Inflammatory macrophage treated with lipopolysaccharide for 4 hours (primary cell): ENCODE measurements at regions not wholly inside any gene's neighbourhood (a gene's known extent, or its start where the extent isn't known, plus 50 kb on each side); places are given as distances from the start of the nearest gene placed in this dataset.

Source experiments
- DNase-seq: peaks from one replicate; pipeline ENCODE4 v3.0.0-alpha.2; 2020

DNA sequence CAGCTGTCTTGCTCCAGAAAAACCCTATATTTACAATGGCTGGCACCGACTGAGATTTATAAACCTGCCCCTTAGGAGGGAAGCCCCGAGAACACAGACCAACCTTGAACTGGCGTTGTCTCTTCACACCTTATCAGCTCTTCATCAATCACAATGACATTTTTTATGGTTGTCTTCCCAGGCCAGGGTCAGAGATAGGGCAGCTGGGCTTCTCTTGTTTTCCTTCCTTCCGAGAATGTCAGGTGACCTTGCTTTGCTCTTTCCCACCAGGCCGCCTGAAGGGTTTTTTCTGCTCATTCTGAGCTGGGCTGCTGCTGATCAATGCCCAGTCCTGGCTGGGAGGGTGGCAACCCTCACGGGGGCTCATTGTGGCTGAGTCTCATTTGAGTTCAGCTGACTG is 619.1 kb downstream of the CCDC171 start:
- DNase-seq = no peak

DNA sequence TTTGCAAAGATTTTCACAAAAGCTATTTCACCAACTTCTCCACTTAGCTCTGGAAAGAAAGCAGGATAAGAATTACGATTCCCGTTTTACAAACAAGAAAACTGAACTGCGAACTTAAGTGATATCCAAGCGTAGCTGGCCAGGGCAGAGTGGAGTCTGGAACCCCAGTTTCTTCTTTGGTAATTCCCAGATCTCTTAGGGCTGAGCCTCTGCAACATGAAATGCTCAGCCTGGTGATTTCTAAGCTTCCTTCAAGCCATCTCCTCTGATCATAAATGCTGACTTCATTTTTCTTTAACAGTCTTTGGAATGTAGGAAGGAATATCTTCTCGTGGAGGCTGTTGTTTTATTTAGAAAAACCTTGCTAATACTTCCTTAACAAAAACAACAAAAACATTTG is 620.0 kb downstream of the CCDC171 start:
- no peak for DNase-seq

DNA sequence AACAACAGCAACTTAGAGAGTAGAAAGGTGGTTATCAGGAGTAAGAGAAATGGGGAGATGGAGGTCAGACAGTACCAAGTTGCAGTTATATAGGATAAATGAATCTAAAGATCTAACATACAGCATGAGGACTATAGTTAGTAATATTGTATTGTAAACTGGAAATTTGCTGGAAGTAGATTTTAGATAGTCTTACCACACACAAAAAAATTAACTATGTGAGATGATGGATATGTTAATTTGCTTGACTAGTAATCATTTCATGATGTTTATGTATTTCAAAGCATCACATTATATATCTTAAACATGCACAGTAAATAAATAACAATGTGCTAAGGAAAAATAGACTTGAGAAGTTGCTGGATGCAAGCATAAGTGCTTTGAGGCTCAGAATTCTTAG is 622.1 kb downstream of the CCDC171 start:
- DNase-seq = no peak

DNA sequence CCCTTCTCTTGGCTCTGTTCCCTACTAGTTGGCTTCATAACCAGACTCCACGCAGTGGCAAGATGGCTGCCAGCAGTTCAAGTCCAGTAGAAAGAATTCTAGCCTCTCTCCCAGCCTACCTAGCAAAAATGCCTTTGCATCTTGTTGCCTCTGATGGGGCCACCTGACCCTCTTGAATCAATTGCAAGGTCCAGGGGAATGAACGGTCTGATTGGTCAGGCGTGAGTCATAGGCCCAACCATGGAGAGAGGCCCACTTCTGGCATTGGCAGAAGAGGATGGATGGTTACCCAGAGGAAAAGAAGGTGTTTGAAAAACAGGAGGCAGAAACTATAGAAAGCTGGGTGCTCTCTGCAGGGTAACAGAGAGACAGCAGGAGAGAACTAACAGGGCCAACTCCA is 622.6 kb downstream of the CCDC171 start:
- no peak for DNase-seq

DNA sequence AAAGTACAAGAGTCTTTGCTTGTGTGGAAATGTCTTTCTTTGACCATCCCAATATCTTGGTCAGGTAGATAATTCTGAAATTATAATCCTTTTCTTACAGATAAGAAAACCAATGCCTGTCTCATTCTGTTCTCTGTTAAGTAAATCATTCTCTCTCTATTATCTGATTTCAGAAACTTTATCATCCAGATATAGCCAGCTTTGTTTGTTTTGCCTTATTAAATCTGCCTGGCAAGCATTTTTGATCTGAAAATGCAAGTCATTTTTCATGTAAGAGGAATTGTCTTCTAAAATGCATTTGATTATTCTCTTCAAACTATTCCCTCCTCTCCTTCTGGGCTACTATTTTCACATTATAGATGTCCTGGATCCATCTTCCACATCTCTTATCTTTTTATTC is 625.5 kb downstream of the CCDC171 start:
- DNase-seq = no peak

DNA sequence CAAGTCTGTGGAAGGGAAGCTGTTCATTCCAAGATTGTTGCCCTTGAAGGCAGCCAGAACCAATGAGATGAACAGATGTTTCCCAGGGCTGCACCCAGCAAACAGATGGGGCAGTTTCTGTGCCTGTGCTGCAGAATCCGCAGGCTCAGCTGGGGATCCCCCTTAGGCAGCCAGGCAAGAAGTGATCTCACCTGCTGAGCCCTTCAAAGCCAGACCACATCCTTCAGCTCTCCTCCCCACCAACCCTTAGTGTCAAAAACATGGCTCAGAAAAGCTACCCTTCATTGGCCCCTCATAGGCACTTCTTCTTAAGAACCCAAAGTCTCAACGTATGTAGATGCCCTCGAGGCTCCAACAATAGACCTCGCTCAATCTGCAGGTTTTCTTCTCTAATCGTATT is 626.7 kb downstream of the CCDC171 start:
- no peak for DNase-seq

DNA sequence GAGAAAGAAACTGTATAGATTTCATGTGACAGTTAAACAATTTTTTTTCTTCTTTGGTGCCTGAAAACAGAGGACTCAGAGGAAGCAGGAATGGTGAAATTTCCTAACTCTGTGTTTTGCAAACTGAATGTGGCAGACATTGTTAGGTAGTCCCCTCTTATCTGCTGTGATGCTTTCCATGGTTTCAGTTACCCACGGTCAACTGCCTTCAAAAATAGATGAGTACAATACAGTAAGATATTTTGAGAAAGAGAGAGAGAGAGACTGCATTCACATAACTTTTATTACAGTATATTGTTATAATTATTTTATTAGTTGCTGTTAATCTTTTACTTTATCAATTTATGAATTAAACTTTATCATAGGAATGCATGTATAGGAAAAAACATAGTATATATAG is 627.2 kb downstream of the CCDC171 start:
- DNase-seq = no peak

DNA sequence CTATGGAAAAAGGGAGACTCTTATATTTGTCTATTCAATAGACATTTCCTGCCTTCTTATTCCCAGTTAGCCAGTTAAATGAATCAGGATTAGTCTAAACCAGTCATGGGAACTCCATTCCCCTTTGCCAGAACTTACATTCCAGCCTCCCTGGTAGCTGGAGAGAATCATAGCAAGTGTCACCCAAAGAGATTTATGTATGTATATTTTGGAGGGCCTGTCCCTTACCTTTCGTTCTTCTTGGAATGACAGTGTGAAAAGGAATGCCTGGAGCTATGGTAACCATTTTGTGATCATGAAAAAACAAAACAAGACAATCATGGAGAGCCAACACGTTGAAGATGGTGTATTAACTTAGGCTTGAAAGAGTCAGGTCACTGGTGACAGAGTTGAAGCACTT is 627.7 kb downstream of the CCDC171 start:
- DNase-seq = no peak

DNA sequence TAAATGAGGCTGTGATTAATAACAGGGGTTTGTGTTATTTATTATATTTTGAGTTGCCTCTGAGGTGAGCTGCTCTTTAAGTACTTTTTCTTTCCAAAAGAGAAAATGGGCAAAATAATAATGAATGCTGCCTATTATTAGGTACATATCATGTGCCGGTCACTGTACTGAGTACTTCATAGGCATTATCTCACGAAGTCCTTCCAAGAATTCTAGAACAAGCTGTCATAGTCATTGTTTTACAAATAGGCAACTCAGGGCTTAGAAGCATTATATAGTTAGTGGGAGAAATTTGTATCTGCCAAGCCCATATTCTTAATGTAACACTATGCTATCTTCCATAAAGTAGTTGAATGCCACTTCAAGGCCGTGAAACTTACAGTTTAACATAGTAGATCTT is 628.7 kb downstream of the CCDC171 start:
- no peak for DNase-seq

DNA sequence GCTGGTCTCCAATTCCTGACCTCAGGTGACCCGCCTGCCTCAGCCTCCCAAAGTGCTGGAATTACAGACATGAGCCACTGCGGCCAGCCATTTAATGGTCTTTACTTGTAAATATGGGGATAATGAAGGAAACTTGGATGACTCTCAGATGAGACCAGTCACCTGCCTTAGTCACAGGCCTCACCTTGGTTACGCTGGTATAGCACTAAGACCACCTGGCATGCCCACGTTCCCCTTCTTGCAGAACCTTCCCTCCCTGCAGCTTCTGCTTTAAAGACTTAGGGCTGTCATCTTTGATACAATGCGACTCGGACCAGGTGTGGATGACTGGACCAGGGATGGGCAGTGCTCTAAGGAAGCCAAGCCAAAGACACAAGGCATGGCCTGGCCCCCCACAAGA is 629.9 kb downstream of the CCDC171 start:
- DNase-seq = no peak

DNA sequence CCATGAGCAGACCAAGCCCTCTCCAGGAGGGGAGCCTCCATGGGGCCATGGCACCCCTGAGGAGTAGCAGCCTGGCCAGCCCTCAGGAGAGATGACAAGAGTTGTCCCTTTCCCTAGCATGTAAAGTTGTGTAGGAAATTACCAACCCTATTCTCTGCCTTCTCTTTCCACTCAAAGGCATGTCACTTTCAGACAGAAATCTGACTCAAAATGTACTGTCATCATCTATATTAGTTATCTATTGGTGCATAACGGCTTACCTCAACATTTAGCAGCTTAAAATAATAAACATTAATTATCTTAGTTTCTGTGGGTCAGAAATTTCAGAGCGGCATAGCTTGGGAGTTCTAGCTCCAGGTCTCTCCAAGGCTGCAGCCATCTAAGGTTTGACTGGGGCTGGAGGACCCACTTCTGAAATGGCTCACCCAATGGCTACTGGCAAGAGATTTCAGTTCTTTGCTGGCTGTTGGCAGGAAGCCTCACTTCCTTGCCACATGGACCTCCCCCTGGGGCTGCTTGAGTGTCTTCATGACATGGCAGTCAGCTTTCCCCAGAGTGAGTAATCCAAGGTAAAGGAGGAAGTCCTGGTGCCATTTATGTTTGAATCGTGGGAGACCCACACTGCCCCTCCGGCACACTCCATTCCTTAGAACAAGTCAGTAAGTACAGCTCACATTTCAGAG is 632.3 kb downstream of the CCDC171 start:
- DNase-seq = no peak

DNA sequence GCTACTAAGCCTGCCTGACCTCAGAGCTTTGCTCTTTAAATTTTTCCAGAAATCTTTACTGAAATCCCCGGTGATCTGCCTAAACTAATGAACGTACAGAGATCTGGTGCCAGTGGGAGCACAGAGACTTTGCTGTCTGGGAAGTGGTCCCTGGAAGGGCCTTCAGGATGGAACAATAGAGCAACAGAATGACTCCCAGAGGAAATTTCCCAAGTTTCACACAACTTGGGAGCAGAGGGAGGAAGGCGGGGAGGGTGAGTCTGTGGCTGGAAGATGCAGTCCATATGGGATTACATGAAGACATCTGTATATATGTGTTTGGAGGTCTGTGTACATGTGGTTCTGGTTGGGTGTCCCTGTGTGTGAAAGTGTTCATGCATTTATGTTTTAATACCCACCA is 638.3 kb downstream of the CCDC171 start:
- no peak for DNase-seq

DNA sequence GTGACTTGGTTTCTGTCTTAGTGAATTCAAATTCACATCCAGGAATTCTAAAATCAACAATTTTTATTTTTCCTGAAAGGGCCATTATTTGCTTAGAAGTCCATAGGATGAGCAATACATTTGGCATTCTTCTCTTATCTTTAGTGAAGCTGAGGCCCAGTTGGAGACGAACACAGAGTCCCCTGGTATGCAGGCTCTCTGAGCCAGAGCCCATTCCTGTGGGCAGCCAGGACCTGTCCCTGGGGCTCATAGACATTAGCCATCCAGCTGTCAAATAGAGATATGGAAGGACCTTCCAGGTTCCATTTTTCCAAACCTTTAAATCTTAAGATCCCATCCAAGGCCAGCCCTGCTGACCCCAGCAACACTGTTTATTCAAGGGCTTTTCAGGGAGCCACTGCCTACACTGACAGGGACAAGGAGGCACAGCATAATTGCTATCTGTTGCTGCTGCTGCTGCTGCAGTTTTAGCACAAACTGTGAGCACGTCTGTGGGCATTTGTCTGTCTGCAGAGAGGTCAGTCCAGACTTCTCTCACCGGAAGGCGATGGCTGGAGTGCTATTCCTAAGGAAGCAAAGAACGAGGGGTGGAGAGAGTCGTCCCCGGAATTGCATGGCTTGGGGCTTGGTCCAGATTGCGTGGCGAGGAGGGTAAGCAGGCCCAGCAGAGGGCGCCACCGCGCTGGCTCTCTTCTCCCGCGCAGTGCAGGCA is 639.0 kb downstream of the CCDC171 start:
- peak; percentile 38 for DNase-seq

DNA sequence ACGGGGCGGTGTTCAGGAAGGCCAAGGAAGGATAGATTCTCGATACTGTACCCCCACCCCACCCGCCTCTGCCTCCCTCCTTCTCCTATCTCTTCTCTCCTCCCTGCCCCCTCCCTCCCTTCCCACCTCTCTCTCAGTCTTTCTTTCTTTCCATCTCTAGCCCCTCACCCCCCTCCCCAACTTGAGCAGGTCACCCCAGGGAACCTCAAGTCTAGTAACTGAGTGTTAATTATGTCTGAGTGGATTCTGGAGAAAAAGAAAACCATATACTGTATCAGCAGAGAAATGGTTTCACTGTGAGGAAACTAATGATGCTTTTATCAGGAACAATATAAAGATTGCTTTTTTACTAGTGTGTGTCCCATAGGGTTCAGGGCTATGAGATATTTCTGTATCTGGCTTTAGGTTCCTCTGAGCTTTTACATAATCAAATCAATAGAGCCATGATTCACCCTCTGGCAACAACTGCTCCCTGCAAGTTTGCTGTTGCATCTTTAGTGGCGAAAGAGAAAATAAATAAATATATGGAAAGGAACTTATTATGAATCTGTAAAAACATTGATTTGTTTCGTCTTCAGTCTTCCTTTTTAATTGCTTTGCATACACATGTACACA is 639.7 kb downstream of the CCDC171 start:
- DNase-seq = no peak

DNA sequence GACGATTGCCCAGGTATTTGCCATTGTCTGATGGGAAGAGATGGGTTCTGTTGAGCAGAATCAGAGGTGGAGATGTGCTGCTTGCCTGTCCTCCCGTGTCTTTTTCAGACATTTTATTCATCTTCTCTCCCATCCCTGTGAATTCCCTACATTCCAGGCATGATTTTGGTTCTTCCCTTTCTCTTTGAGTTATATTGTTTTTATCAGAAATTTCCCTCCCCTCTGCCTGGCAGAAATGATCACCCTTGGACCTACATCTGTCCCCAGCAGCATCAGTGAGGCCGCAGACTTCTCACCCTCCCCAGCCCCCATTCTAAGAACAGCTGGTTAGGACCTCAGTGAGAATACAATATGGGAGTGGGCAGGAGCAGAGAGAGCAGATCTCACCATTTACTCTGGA is 640.2 kb downstream of the CCDC171 start:
- DNase-seq = no peak

DNA sequence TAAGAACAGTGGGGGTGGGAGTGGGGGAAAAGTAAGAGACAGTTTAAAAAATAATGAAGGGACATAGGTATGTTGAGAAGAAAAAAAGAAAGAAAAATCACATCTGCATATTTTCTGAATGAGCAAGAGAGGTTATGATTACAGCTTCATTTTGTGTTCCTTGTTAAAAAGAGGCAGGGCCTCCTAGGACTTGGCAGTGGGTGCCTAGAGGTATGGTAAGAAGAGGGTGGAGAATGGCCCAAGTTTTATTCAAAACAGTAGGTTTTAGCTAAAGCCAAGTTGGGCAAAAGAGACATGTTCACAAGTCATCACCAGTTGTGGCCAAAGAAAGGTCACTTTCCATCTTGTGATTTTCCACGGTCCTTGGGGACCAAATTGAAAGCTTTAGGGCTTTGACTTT is 643.4 kb downstream of the CCDC171 start:
- DNase-seq = no peak

DNA sequence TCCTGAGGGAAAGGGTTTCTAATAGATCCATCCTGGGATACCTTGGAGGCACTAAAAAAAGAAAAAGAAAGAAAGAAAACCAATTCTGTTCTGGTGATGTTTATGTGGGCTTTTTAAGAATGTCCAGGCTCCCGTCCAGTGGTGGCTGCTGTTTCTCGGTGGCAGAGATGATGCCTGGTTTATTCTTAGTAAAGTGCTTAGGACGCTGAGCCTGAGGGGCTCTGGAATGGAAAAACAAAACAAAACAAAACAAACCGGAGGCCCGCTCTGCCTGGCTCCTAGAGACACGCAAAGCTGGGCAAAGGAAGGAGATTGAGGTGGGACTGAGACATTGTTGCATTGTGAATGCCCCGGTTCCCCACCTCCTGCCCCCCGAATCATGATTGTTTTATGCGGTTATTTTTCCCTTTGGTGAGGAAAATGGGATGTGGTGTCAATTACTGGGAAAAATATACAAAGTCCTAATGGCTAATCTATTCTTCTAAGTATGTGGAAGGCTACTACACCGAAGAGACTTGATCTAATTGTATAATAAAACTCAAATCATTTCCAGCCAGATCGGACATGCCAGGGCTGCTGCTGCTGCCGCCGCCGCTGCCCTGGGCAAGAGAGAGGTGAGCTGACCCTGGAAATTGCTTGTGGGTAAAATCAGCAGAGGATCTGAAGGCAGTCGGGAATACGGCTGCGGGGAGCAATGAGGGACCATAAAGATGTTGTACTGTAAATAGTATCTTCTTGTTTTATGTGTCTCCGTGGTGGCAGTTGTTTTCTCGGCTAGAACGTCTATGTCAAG is 644.9 kb downstream of the CCDC171 start:
- DNase-seq = no peak

DNA sequence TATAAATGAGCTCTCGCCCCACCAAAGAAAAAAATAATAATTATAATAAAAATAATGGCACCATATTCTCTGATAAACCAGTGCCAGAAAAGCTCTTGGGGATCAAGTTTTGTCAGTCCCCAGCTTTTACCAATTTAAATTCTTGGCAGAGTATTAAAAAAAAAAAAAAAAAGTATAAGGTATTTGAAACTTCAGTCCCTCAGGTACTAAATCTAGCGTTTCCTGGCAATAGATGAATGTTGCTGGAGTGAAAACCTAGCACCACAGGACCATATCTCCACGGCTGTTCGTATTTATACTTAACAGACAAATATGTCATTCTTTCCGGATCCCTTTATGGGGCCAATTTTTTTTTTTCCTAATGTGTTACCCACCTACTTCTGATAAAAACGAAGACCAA is 646.2 kb downstream of the CCDC171 start:
- DNase-seq = no peak

DNA sequence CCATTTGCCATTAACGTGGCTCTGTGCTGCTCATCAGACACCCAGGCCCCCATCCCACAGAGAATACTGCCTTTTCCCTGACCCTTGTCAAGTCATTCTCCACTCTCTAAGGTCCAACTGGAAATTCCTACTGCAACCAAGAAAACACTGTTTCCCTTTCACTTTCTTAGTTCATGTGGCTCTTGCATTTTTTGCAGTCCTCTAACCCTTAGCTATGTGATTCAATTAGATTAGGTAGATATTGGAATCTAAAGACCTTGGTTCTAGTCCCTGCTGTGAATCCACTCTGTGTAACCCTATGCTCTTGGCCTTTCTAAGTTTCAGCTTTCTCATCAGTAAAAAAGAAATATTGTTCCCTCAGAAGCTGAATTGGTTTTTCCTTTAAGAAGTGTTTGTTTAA is 649.4 kb downstream of the CCDC171 start:
- no peak for DNase-seq

DNA sequence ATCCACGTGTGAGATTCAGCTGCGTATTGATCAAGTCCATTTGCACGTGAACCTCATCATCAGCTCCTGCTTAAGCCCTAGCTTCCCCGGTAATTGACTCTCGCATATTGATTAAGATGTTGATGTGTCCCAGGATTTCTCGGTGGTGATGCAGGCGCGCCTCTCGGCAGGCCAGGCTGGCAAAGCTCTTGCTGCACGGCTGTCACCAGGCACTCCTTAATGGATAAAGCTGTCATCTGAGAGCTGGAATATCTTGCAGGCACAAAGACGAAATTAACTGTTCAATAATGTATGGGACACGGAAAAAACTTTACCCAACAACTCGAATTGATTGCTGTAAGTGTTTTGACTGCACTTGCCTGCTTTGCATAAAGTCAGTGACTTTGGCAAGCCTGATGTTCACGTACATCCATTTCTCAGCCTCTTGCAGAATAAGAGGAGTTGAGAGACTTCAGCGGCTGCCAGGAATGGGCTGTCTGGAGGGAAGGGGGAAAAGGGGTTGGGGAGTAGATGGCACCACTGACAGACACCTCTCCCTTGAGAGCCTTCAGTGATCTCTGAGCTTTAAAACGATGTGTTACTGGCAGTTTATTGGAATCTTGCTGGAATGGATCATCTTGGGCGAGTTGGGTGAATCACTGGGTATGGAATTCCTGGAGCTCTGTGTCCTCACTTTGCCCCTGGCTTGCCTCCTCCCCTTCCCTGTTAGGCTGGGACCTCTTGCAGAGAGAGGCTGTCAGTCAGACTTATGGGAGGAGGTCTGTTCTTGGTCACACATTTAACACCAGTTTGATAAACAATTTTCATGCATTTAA is 650.3 kb downstream of the CCDC171 start:
- no peak for DNase-seq

DNA sequence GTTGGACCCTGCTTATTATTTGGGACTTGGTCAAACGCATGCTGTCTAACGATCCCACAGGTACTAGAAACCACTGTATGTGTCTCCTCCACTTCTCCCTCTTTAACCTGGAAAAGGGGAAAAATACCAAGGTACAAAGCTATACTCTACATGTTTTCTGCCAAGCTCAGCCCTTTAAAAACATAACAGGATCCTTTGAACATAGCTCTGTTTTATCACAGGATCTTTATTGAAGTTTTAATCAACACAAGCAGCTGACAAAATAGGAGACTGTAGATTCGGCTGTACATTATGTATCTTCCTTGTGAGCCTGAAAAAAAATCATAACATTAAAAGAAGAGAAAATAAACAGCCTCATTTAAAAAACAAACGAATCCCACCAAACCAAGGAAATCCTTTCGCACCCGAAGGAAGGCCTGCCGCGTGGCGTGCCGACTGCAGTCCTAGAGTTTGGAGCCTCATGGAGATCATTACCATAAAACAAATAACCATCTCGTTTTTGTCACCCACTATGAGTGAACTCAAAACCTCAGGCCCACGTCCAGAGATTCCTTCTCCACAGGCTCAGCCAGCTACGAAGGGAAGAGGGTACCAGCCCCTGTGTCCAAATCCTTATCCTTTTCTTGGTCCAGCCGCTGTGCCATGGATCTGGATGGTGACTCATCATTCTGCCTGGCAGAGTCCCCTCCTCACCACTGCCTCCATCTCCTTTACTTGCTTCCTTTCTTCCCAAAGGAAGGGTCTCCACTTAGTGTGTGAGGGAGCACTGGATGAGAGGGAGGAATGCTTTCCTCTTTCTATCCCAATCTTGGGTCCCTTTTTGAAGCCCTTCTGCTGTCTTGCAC is 651.1 kb downstream of the CCDC171 start:
- no peak for DNase-seq

DNA sequence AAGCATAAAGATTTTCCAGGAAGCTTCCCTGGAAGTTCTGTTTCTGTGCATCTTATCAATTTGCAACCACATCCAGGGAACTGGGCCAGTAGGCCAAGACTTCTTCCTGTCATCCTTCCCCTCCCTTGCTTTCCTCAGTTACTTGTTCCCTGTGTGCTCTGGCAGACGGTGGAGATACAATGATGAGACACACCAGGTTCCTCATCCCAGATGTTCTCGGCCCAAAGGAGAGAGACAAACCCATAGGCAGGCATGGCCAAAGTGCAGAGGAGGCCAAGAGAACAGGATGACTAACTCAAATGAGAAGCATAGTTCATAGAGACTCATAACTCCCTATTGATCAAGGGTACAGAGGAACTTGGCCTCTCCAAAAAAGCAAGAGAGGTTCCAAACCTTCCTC is 652.6 kb downstream of the CCDC171 start:
- DNase-seq = no peak
